Uterus (tissue), 2 donors: ENCODE measurements at regions not wholly inside any gene's neighbourhood (a gene's known extent, or its start where the extent isn't known, plus 50 kb on each side); places are given as distances from the start of the nearest gene placed in this dataset.

Experiments used
- POLR2A ChIP-seq, 2 donors: fragments of 450-650 bp; IDR thresholded peaks; one replicate each; pipeline ENCODE4 v1.6.1; 2016; ENCODE audit warnings: antibody characterized with exemption in 2 of 2, mild to moderate bottlenecking in 1 of 2, moderate library complexity in 1 of 2
- TF ChIP-seq, protein P1 (sequence below), 4 experiments: fragments of 200-600 bp in 2 of 4; fragments of 450-650 bp in 2 of 4; sonication (generic) in 2 of 4; IDR thresholded peaks; one replicate each; pipeline ENCODE4 v1.5.1; 2016 to 2019; ENCODE audit warnings: antibody characterized with exemption in 4 of 4, mild to moderate bottlenecking in 2 of 4, moderate library complexity in 1 of 4

DNA sequence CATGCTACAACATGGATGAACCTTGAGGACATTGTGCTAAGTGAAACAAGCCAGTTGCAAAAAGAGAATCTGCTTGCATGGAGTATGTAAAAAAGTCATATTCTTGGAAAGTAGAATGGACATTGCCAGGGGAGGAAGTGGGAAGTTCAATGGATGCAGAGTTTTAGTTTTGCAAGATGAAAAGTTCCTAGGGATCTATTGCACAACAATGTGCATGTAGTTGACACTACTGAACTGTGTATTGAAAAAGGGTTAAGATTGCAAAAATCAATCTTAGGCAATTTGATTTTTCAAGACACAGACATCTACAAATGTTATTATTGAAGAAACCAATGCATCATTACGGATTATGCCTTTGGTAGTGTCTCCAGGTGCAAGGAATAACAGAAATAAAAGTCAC lies 50.3 kb upstream of the MAGI3 start:
- TF ChIP-seq POLR2A (IDR thresholded peaks at IDR 0.05), result no peak
- TF ChIP-seq, protein P1, sequence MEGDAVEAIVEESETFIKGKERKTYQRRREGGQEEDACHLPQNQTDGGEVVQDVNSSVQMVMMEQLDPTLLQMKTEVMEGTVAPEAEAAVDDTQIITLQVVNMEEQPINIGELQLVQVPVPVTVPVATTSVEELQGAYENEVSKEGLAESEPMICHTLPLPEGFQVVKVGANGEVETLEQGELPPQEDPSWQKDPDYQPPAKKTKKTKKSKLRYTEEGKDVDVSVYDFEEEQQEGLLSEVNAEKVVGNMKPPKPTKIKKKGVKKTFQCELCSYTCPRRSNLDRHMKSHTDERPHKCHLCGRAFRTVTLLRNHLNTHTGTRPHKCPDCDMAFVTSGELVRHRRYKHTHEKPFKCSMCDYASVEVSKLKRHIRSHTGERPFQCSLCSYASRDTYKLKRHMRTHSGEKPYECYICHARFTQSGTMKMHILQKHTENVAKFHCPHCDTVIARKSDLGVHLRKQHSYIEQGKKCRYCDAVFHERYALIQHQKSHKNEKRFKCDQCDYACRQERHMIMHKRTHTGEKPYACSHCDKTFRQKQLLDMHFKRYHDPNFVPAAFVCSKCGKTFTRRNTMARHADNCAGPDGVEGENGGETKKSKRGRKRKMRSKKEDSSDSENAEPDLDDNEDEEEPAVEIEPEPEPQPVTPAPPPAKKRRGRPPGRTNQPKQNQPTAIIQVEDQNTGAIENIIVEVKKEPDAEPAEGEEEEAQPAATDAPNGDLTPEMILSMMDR (IDR thresholded peaks at IDR 0.05), result no peak
